ENCODE measurements at regions not wholly inside any gene's neighbourhood (a gene's known extent, or its start where the extent isn't known, plus 50 kb on each side); places are given as distances from the start of the nearest gene placed in this dataset.

- POLR2A ChIA-PET: no interaction called here
These were observed 480.2 kb upstream of the ATP2B1 start for GRCh38 chr12:90188857-90189256.

GRCh38 chr12:90183201-90183600 lies 474.6 kb upstream of the ATP2B1 start:
- H3K9me3 Mint-ChIP-seq: peaks cover 0 to 21% (median 5%) of the 10 kb centered on the region in 11 donors
- DNase-seq (no peak), ATAC-seq (no peak)
- Histone ChIP-seq H3K36me3 (ENCODE audit: control insufficient read depth in 2 of 3, insufficient read depth in 3 of 3, low read length in 3 of 3) (no peaks in the 10 kb centered on the region), H3K27me3 (ENCODE audit: control insufficient read depth in 2 of 2, insufficient read depth in 2 of 2, low read length in 2 of 2) (no peaks in the 10 kb centered on the region), H3K4me1 (ENCODE audit: control insufficient read depth in 2 of 2, insufficient read depth in 2 of 2, low read length in 2 of 2) (no peaks in the 10 kb centered on the region), H3K4me3 (ENCODE audit: low read length) (no peak overlapping the region), H3K27ac (ENCODE audit: low read depth, low read length) (no peak overlapping the region), H3K9me3 (ENCODE audit: control insufficient read depth in 2 of 3, low read length in 3 of 3) (peaks cover 0 to 4% (median 0%) of the 10 kb centered on the region in 3 experiments)
- peaks cover 0 to 4% (median 0%) of the 10 kb centered on the region in 7 donors for H3K4me1 Mint-ChIP-seq
- intact Hi-C loops (cut with micrococcal nuclease): no loop called here
- H3K27ac Mint-ChIP-seq: no peak overlapping the region
- CTCF ChIA-PET: no interaction called here
- peaks cover 0 to 9% (median 7%) of the 10 kb centered on the region in 5 donors for H3K27me3 Mint-ChIP-seq
- POLR2A ChIA-PET: no interaction called here
- no peak overlapping the region for H3K4me3 Mint-ChIP-seq
- no peaks in the 10 kb centered on the region for H3K36me3 Mint-ChIP-seq

More at GRCh38 chr12:90188857-90189256, 480.2 kb upstream of the ATP2B1 start:
- Histone ChIP-seq H3K36me3 (ENCODE audit: control insufficient read depth in 2 of 3, insufficient read depth in 3 of 3, low read length in 3 of 3) (no peaks in the 10 kb centered on the region), H3K9me3 (ENCODE audit: control insufficient read depth in 2 of 3, low read length in 3 of 3) (no peaks in the 10 kb centered on the region), H3K4me1 (ENCODE audit: control insufficient read depth in 2 of 2, insufficient read depth in 2 of 2, low read length in 2 of 2) (no peaks in the 10 kb centered on the region), H3K4me3 (ENCODE audit: low read length) (no peak overlapping the region), H3K27ac (ENCODE audit: low read depth, low read length) (no peak overlapping the region), H3K27me3 (ENCODE audit: control insufficient read depth in 2 of 2, insufficient read depth in 2 of 2, low read length in 2 of 2) (no peaks in the 10 kb centered on the region)
- ATAC-seq (no peak), DNase-seq (no peak)
- no peaks in the 10 kb centered on the region for H3K36me3 Mint-ChIP-seq
- H3K4me3 Mint-ChIP-seq: no peak overlapping the region
- CTCF ChIA-PET: no interaction called here
- H3K27ac Mint-ChIP-seq: no peak overlapping the region
- intact Hi-C loops (cut with micrococcal nuclease): no loop called here
- peaks cover 0 to 4% (median 0%) of the 10 kb centered on the region in 7 donors for H3K4me1 Mint-ChIP-seq
- peaks cover 0 to 8% (median 0%) of the 10 kb centered on the region in 11 donors for H3K9me3 Mint-ChIP-seq
- H3K27me3 Mint-ChIP-seq: peaks cover 0 to 9% (median 4%) of the 10 kb centered on the region in 5 donors

DNA sequence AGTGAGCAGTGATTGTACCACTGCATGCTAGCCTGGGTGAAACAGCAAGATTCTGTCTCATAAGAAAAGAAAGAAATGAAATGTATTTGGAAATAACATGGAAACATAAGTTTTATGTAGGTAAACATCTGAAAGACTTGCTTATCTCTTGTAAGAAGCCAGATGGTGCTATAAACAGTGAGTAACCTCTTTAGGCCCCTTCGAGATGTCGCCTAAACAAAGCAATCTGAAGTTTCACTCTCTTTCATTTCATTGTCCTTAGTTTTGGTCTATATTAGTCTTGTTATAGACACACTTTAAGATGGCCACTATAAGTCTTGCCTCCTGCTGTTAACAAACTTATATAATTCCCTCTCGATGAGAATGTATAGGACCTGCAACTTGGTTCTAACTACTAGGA lies 472.6 kb upstream of the ATP2B1 start:
- Mint-ChIP-seq H3K27me3 (peaks cover 0 to 7% (median 6%) of the 10 kb centered on the region in 5 donors), H3K4me1 (peaks cover 0 to 2% (median 0%) of the 10 kb centered on the region in 7 donors), H3K27ac (no peak overlapping the region), H3K9me3 (peaks cover 0 to 21% (median 5%) of the 10 kb centered on the region in 11 donors), H3K4me3 (no peak overlapping the region), H3K36me3 (no peaks in the 10 kb centered on the region)
- Histone ChIP-seq H3K9me3 (ENCODE audit: control insufficient read depth in 2 of 3, low read length in 3 of 3) (peaks cover 0 to 4% (median 0%) of the 10 kb centered on the region in 3 experiments), H3K4me1 (ENCODE audit: control insufficient read depth in 2 of 2, insufficient read depth in 2 of 2, low read length in 2 of 2) (no peaks in the 10 kb centered on the region), H3K27ac (ENCODE audit: low read depth, low read length) (no peak overlapping the region), H3K36me3 (ENCODE audit: control insufficient read depth in 2 of 3, insufficient read depth in 3 of 3, low read length in 3 of 3) (no peaks in the 10 kb centered on the region), H3K4me3 (ENCODE audit: low read length) (no peak overlapping the region), H3K27me3 (ENCODE audit: control insufficient read depth in 2 of 2, insufficient read depth in 2 of 2, low read length in 2 of 2) (no peaks in the 10 kb centered on the region)
- CTCF ChIA-PET: interaction anchor here (0.6 kb wide), 1 partner anchor 597 kb away, joined by 3 read pairs; no protein-coding TSS in a partner anchor
- POLR2A ChIA-PET: no interaction called here
- intact Hi-C loops (cut with micrococcal nuclease): no loop called here
- ATAC-seq (no peak), DNase-seq (no peak)

- CTCF ChIA-PET: no interaction called here
- intact Hi-C loops (cut with micrococcal nuclease): no loop called here
- H3K36me3 ChIP-seq (ENCODE audit: control insufficient read depth in 2 of 3, insufficient read depth in 3 of 3, low read length in 3 of 3): no peaks in the 10 kb centered on the region
- peaks cover 0 to 3% (median 0%) of the 10 kb centered on the region in 11 donors for H3K9me3 Mint-ChIP-seq
- no peaks in the 10 kb centered on the region for H3K9me3 ChIP-seq (ENCODE audit: control insufficient read depth in 2 of 3, low read length in 3 of 3)
- H3K27ac ChIP-seq (ENCODE audit: low read depth, low read length): no peak overlapping the region
- no peak overlapping the region for H3K4me3 ChIP-seq (ENCODE audit: low read length)
- H3K27ac Mint-ChIP-seq: no peak overlapping the region
- ATAC-seq (no peak), DNase-seq (no peak)
- no peak overlapping the region for H3K4me3 Mint-ChIP-seq
- POLR2A ChIA-PET: no interaction called here
- H3K4me1 ChIP-seq (ENCODE audit: control insufficient read depth in 2 of 2, insufficient read depth in 2 of 2, low read length in 2 of 2): no peaks in the 10 kb centered on the region
- H3K27me3 Mint-ChIP-seq: peaks cover 0 to 9% (median 0%) of the 10 kb centered on the region in 5 donors
- no peaks in the 10 kb centered on the region for H3K4me1 Mint-ChIP-seq
- H3K36me3 Mint-ChIP-seq: no peaks in the 10 kb centered on the region
- no peaks in the 10 kb centered on the region for H3K27me3 ChIP-seq (ENCODE audit: control insufficient read depth in 2 of 2, insufficient read depth in 2 of 2, low read length in 2 of 2)
These were observed 466.3 kb upstream of the ATP2B1 start for GRCh38 chr12:90174956-90175355.

DNA sequence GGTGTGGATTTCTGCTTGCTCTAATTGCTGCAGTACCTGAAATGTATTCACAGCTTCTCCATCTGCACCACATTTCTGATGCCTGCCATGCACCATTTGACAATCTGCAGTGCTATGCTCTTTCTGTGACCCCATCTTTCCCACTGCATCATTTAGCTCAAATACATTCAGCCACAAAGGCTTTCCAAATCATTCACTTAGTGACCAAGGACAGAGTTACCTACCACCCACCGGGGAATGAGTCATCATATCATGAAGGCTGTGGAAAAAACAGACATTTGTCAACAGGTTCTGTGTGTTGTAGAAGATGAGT lies 465.5 kb upstream of the ATP2B1 start:
- ATAC-seq: no peak
- ChIA-PET POLR2A (no interaction called here), CTCF (no interaction called here)

DNA sequence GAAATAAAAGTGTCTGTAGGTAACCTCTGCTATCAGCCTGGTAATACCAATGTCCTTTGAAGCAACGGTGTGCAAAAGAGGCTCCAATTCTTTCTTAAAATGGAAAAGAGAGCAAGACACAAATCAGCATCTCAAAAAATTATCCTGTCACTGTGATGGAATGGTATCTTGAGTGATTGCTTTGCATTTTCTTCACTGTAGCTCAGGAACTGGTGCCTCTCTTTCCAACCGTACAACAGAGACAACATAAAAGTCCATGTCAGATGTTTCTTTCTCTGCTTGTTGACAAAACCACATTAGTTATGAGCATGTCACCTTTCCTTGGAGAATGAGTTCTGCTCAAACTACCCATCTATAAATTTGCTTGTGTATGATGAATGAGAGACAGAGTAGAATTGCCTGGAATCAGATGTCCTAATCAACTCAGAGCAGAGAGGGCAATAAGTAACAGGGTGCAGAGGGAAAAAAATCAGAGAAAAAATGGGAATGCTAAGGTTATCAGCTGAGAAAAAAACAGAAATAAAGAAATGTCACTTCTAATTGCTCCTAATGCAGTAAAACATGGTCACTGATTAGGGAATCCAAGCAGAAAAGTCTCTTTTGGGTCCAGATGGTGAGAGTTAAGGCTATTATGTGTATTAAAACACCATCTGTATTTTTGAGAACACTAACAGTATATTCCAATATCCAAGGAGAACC lies 465.0 kb upstream of the ATP2B1 start:
- ATAC-seq (no peak), DNase-seq (no peak)
- Mint-ChIP-seq H3K27me3 (peaks cover 0 to 9% (median 0%) of the 10 kb centered on the region in 5 donors), H3K4me3 (no peak overlapping the region), H3K36me3 (no peaks in the 10 kb centered on the region), H3K4me1 (no peaks in the 10 kb centered on the region), H3K27ac (no peak overlapping the region), H3K9me3 (peaks cover 0 to 3% (median 0%) of the 10 kb centered on the region in 11 donors)
- ChIA-PET CTCF (no interaction called here), POLR2A (no interaction called here)
- Histone ChIP-seq H3K36me3 (ENCODE audit: control insufficient read depth in 2 of 3, insufficient read depth in 3 of 3, low read length in 3 of 3) (no peaks in the 10 kb centered on the region), H3K4me3 (ENCODE audit: low read length) (no peak overlapping the region), H3K4me1 (ENCODE audit: control insufficient read depth in 2 of 2, insufficient read depth in 2 of 2, low read length in 2 of 2) (no peaks in the 10 kb centered on the region), H3K9me3 (ENCODE audit: control insufficient read depth in 2 of 3, low read length in 3 of 3) (no peaks in the 10 kb centered on the region), H3K27me3 (ENCODE audit: control insufficient read depth in 2 of 2, insufficient read depth in 2 of 2, low read length in 2 of 2) (no peaks in the 10 kb centered on the region), H3K27ac (ENCODE audit: low read depth, low read length) (no peak overlapping the region)
- intact Hi-C loops (cut with micrococcal nuclease): no loop called here

More for the DNA sequence above, 465.5 kb upstream of the ATP2B1 start:
- H3K9me3 ChIP-seq (ENCODE audit: control insufficient read depth in 2 of 3, low read length in 3 of 3): no peaks in the 10 kb centered on the region
- Mint-ChIP-seq H3K9me3 (peaks cover 0 to 3% (median 0%) of the 10 kb centered on the region in 11 donors), H3K27me3 (peaks cover 0 to 9% (median 0%) of the 10 kb centered on the region in 5 donors), H3K4me1 (no peaks in the 10 kb centered on the region), H3K4me3 (no peak overlapping the region), H3K36me3 (no peaks in the 10 kb centered on the region), H3K27ac (no peak overlapping the region)
- no peaks in the 10 kb centered on the region for H3K4me1 ChIP-seq (ENCODE audit: control insufficient read depth in 2 of 2, insufficient read depth in 2 of 2, low read length in 2 of 2)
- H3K4me3 ChIP-seq (ENCODE audit: low read length): no peak overlapping the region
- no peaks in the 10 kb centered on the region for H3K36me3 ChIP-seq (ENCODE audit: control insufficient read depth in 2 of 3, insufficient read depth in 3 of 3, low read length in 3 of 3)
- intact Hi-C loops (cut with micrococcal nuclease): no loop called here
- DNase-seq: no peak
- no peak overlapping the region for H3K27ac ChIP-seq (ENCODE audit: low read depth, low read length)
- H3K27me3 ChIP-seq (ENCODE audit: control insufficient read depth in 2 of 2, insufficient read depth in 2 of 2, low read length in 2 of 2): no peaks in the 10 kb centered on the region

DNA sequence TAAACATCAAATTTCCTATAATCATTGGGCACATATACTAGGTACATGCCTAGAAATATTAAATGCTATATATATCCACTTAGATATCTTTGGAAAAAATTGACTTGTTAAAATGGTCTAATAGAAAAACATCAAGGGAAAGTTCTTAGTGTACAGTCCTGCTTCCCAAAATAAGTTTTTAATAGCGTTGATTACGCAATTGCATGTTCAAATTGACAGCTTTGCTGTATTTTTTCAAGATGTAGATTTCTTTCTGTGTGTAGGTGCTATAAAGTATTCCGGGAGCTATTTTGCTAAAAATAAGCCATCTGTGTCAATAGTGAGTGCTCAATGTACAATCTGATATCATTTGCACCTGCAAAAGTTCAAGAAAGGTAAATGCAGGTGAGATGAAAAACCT lies 463.9 kb upstream of the ATP2B1 start:
- Histone ChIP-seq H3K9me3 (ENCODE audit: control insufficient read depth in 2 of 3, low read length in 3 of 3) (no peaks in the 10 kb centered on the region), H3K36me3 (ENCODE audit: control insufficient read depth in 2 of 3, insufficient read depth in 3 of 3, low read length in 3 of 3) (no peaks in the 10 kb centered on the region), H3K4me3 (ENCODE audit: low read length) (no peak overlapping the region), H3K27ac (ENCODE audit: low read depth, low read length) (no peak overlapping the region), H3K4me1 (ENCODE audit: control insufficient read depth in 2 of 2, insufficient read depth in 2 of 2, low read length in 2 of 2) (no peaks in the 10 kb centered on the region), H3K27me3 (ENCODE audit: control insufficient read depth in 2 of 2, insufficient read depth in 2 of 2, low read length in 2 of 2) (no peaks in the 10 kb centered on the region)
- POLR2A ChIA-PET: no interaction called here
- no peak for ATAC-seq
- DNase-seq: no peak
- Mint-ChIP-seq H3K4me1 (no peaks in the 10 kb centered on the region), H3K9me3 (peaks cover 0 to under 1% (median 0%) of the 10 kb centered on the region in 11 donors), H3K36me3 (no peaks in the 10 kb centered on the region), H3K4me3 (no peak overlapping the region), H3K27me3 (peaks cover 0 to 9% (median 0%) of the 10 kb centered on the region in 5 donors), H3K27ac (no peak overlapping the region)
- CTCF ChIA-PET: no interaction called here
- intact Hi-C loops (cut with micrococcal nuclease): no loop called here

Measured in naive thymus-derived CD4-positive, alpha-beta T cell (primary cell).